ENCODE measurements at regions not wholly inside any gene's neighbourhood (a gene's known extent, or its start where the extent isn't known, plus 50 kb on each side); places are given as distances from the start of the nearest gene placed in this dataset.

DNA sequence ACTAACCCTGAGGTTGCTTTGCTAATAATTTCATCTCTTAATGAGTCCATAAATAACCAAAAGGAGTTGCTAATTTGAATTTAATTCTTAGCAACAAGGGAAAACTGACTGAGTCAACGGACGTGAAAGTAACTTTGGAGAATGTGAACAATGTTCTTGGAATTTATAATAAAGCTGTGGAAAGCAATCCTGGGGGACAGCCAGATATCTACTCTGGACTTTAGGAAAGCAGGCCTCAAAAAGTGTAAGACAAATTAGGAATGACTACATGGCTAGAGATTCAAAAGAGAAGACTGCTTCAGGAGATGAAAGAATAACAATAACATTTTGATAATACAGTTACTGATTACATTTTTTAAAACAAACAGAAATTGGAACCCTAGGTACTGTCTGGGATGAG, 318.4 kb upstream of the COL8A1 start:
- TF ChIP-seq, protein P1, sequence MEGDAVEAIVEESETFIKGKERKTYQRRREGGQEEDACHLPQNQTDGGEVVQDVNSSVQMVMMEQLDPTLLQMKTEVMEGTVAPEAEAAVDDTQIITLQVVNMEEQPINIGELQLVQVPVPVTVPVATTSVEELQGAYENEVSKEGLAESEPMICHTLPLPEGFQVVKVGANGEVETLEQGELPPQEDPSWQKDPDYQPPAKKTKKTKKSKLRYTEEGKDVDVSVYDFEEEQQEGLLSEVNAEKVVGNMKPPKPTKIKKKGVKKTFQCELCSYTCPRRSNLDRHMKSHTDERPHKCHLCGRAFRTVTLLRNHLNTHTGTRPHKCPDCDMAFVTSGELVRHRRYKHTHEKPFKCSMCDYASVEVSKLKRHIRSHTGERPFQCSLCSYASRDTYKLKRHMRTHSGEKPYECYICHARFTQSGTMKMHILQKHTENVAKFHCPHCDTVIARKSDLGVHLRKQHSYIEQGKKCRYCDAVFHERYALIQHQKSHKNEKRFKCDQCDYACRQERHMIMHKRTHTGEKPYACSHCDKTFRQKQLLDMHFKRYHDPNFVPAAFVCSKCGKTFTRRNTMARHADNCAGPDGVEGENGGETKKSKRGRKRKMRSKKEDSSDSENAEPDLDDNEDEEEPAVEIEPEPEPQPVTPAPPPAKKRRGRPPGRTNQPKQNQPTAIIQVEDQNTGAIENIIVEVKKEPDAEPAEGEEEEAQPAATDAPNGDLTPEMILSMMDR (conservative IDR thresholded peaks at IDR 0.05; ENCODE audit: low read length): no peak
- no peak for TF ChIP-seq EZH2phosphoT487 (IDR thresholded peaks at IDR 0.05; ENCODE audit: borderline replicate concordance)
